22Rv1 (cell line): ENCODE measurements at regions not wholly inside any gene's neighbourhood (a gene's known extent, or its start where the extent isn't known, plus 50 kb on each side); places are given as distances from the start of the nearest gene placed in this dataset.

Experiments
- H3K27ac ChIP-seq: fragments of 450-650 bp; 2 replicates; pipeline ENCODE4 v1.5.1; 2017
- CTCF ChIP-seq: fragments of 450-650 bp; IDR thresholded peaks from 2 replicates; pipeline ENCODE4 v1.5.1; 2017; ENCODE audit warnings: mild to moderate bottlenecking
- ZFX ChIP-seq: fragments of 450-650 bp; IDR thresholded peaks from 2 replicates; pipeline ENCODE4 v1.6.1; 2017; ENCODE audit warnings: antibody characterized with exemption, borderline replicate concordance

- H3K27ac ChIP-seq, result no peak overlapping the region
- TF ChIP-seq CTCF, result no peak
- no peak for TF ChIP-seq ZFX
Measured at GRCh38 chr18:78309307-78309706, 670.3 kb upstream of the SALL3 start.

GRCh38 chr18:78309924-78310323, 669.7 kb upstream of the SALL3 start:
- no peak overlapping the region for H3K27ac ChIP-seq
- TF ChIP-seq CTCF (no peak), ZFX (no peak)

GRCh38 chr18:78319264-78319663, 660.4 kb upstream of the SALL3 start:
- TF ChIP-seq ZFX, result no peak
- no peak for TF ChIP-seq CTCF
- H3K27ac ChIP-seq, result no peak overlapping the region

- H3K27ac ChIP-seq, result no peak overlapping the region
- TF ChIP-seq ZFX, result no peak
- TF ChIP-seq CTCF, result no peak
Measured at GRCh38 chr18:78319961-78320360, 659.7 kb upstream of the SALL3 start.

GRCh38 chr18:78321402-78321801, 658.2 kb upstream of the SALL3 start:
- H3K27ac ChIP-seq, result no peak overlapping the region
- TF ChIP-seq CTCF, result no peak
- TF ChIP-seq ZFX, result no peak

GRCh38 chr18:78323453-78324197, 656.0 kb upstream of the SALL3 start:
- H3K27ac ChIP-seq, result no peak overlapping the region
- TF ChIP-seq ZFX (no peak), CTCF (no peak)

- TF ChIP-seq ZFX (no peak), CTCF (no peak)
Measured at GRCh38 chr18:78327643-78328042, 652.0 kb upstream of the SALL3 start.

More at GRCh38 chr18:78327643-78328042, 652.0 kb upstream of the SALL3 start:
- H3K27ac ChIP-seq, result no peak overlapping the region
